OCI-LY7 (cell line): ENCODE measurements at regions not wholly inside any gene's neighbourhood (a gene's known extent, or its start where the extent isn't known, plus 50 kb on each side); places are given as distances from the start of the nearest gene placed in this dataset.

Experiments used
- BruUV-seq: library from RNA; stranded (reverse); fragments of 400-500 nt; replicated peaks from 2 replicates; lab custom pipeline; 2021; lab: Mats Ljungman, UMichigan
- CTCF ChIA-PET: fragments of 300-600 bp; sonication (Branson Sonifier 250); formaldehyde crosslinking; loops from one replicate; lab custom pipeline; 2022; ENCODE audit warnings: antibody characterized with exemption; ENCODE audit not compliant: unreplicated experiment; lab: Charles Lee
- POLR2A ChIA-PET: fragments of 300-600 bp; sonication (Branson Sonifier 250); formaldehyde crosslinking; loops from one replicate; lab custom pipeline; 2022; ENCODE audit warnings: antibody characterized with exemption; lab: Charles Lee
- DNase-seq: peaks from one replicate; pipeline ENCODE4 v3.0.0-alpha.2; 2015; ENCODE audit warnings: low spot score
- H2AFZ ChIP-seq: fragments of 200-600 bp; sonication (generic), shearing (Covaris generic); 2 replicates; pipeline ENCODE4 v1.6.1; 2014; ENCODE audit warnings: mild to moderate bottlenecking, antibody characterized with exemption, low read length, moderate library complexity
- H3K27ac ChIP-seq: fragments of 200-600 bp; sonication (generic); 2 replicates; pipeline ENCODE4 v1.5.1; 2014; ENCODE audit warnings: mixed run types, low read depth, mild to moderate bottlenecking, moderate library complexity, low read length, inconsistent platforms; ENCODE audit not compliant: poor library complexity, severe bottlenecking
- H3K36me3 ChIP-seq: fragments of 200-600 bp; sonication (generic); 2 replicates; pipeline ENCODE4 v1.6.1; 2014; ENCODE audit warnings: mild to moderate bottlenecking, antibody characterized with exemption, low read length, moderate library complexity, mixed read lengths; ENCODE audit not compliant: insufficient read depth
- H3K4me1 ChIP-seq: fragments of 200-600 bp; sonication (generic); 2 replicates; pipeline ENCODE4 v1.5.1; 2014; ENCODE audit warnings: mild to moderate bottlenecking, low read length; ENCODE audit not compliant: insufficient read depth, poor library complexity, severe bottlenecking
- H3K4me2 ChIP-seq: fragments of 200-600 bp; sonication (generic); 2 replicates; pipeline ENCODE4 v1.6.1; 2014; ENCODE audit warnings: mild to moderate bottlenecking, low read length
- H3K4me3 ChIP-seq: fragments of 200-600 bp; sonication (generic); 2 replicates; pipeline ENCODE4 v1.5.1; 2014; ENCODE audit warnings: mild to moderate bottlenecking, low read depth, low read length; ENCODE audit not compliant: poor library complexity, severe bottlenecking
- H3K79me2 ChIP-seq: fragments of 200-600 bp; sonication (generic); 2 replicates; pipeline ENCODE4 v1.6.1; 2016; ENCODE audit warnings: low read depth, mild to moderate bottlenecking, low read length, moderate library complexity, mixed read lengths; ENCODE audit not compliant: insufficient read depth
- H3K9me2 ChIP-seq: fragments of 200-600 bp; sonication (generic); 2 replicates; pipeline ENCODE4 v1.6.1; 2016; ENCODE audit warnings: mild to moderate bottlenecking, low read length, mixed read lengths; ENCODE audit not compliant: insufficient read depth
- H3K9me3 ChIP-seq: fragments of 200-600 bp; sonication (generic); 2 replicates; pipeline ENCODE4 v1.6.1; 2014; ENCODE audit warnings: mild to moderate bottlenecking, mixed run types, low read length, mixed read lengths
- H4K20me1 ChIP-seq: fragments of 200-600 bp; sonication (generic); 2 replicates; pipeline ENCODE4 v1.6.1; 2014; ENCODE audit warnings: mild to moderate bottlenecking, antibody characterized with exemption, low read length, moderate library complexity, mixed read lengths; ENCODE audit not compliant: insufficient read depth
- EZH2phosphoT487 ChIP-seq: fragments of 200-600 bp; sonication (generic); IDR thresholded peaks from 2 replicates; pipeline ENCODE4 v1.6.1; 2018; ENCODE audit warnings: low read depth, borderline replicate concordance, mild to moderate bottlenecking, mixed run types, antibody characterized with exemption, low read length, moderate library complexity, mixed read lengths
- intact Hi-C: fragments of 100-400 bp; cut with micrococcal nuclease; formaldehyde crosslinking; loops from one replicate; pipeline ENCODE4 v1.10.0; 2022; ENCODE audit not compliant: unreplicated experiment
- TF ChIP-seq, protein P1 (sequence below): fragments of 200-600 bp; sonication (generic); conservative IDR thresholded peaks from 2 replicates; pipeline ENCODE4 v1.5.1; 2014; ENCODE audit warnings: mild to moderate bottlenecking, antibody characterized with exemption, low read length, moderate library complexity, mixed read lengths

DNA sequence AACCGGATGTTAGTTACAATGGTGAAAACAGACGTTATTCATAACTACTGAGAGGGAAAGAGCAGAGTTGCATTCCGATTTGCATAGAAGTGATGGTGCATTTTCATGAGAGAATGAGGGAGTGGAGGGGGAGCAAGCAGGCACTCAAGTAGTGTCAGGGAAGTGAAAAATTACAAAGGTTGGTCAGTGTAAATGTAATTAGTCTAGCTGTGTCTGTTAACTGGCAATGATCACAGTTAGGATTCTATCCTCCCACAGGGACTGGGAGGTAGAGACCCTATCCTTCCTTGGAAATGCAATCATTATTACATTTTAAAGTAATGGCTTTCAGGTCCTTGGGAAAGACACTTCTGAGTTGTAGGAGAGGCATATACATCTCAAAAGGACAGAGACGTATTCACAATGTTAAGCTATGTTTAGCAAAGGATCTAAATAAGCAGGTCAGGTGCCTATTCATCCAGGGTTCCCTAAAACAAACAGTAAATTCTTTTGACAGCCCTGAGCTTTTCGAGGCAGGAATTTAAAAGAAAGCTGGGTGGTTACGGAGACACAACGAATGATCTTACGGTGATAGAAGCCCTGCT, 1671.8 kb upstream of the DDX18 start:
- no peak for DNase-seq
- no peak overlapping the region for H2AFZ ChIP-seq
- H3K4me2 ChIP-seq, result no peak overlapping the region
- H3K9me2 ChIP-seq, result no peaks in the 10 kb centered on the region
- H3K9me3 ChIP-seq, result no peaks in the 10 kb centered on the region
- no peaks in the 10 kb centered on the region for H3K36me3 ChIP-seq
- no TSS peak for BruUV-seq
- H4K20me1 ChIP-seq, result no peaks in the 10 kb centered on the region
- CTCF ChIA-PET, result no interaction called here
- no peak overlapping the region for H3K4me3 ChIP-seq
- no peaks in the 10 kb centered on the region for H3K79me2 ChIP-seq
- TF ChIP-seq EZH2phosphoT487, result no peak
- TF ChIP-seq, protein P1, sequence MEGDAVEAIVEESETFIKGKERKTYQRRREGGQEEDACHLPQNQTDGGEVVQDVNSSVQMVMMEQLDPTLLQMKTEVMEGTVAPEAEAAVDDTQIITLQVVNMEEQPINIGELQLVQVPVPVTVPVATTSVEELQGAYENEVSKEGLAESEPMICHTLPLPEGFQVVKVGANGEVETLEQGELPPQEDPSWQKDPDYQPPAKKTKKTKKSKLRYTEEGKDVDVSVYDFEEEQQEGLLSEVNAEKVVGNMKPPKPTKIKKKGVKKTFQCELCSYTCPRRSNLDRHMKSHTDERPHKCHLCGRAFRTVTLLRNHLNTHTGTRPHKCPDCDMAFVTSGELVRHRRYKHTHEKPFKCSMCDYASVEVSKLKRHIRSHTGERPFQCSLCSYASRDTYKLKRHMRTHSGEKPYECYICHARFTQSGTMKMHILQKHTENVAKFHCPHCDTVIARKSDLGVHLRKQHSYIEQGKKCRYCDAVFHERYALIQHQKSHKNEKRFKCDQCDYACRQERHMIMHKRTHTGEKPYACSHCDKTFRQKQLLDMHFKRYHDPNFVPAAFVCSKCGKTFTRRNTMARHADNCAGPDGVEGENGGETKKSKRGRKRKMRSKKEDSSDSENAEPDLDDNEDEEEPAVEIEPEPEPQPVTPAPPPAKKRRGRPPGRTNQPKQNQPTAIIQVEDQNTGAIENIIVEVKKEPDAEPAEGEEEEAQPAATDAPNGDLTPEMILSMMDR, result no peak
- no peak overlapping the region for H3K27ac ChIP-seq
- POLR2A ChIA-PET, result interaction anchor here (0.7 kb wide), 2 partner anchors 24 to 133 kb away, joined by 3 read pairs; no protein-coding TSS in a partner anchor
- intact Hi-C loops, result no loop called here
- H3K4me1 ChIP-seq, result no peaks in the 10 kb centered on the region

DNA sequence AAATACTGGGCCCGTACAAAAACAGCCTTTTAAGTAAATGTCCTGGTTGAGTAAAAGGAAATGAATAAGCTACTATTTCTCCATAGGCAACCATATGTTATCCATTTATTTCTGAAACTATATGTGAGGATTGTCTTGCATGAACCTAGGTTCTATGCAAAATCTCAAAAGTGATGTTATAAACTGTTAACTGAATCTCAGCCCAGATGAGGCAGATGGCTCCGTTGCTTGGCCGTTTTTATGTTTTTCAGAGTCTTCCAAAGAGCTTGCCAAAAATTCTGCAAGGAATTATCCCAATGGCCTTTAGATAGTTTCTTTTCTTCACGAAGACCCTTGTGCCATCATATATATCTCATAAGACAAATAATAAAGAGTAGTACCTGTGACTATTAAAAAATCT, 1669.5 kb upstream of the DDX18 start:
- Histone ChIP-seq H3K9me2 (no peaks in the 10 kb centered on the region), H3K4me2 (no peak overlapping the region), H3K36me3 (no peaks in the 10 kb centered on the region), H3K9me3 (no peaks in the 10 kb centered on the region), H3K4me3 (no peak overlapping the region), H2AFZ (no peak overlapping the region), H3K27ac (no peak overlapping the region), H3K4me1 (no peaks in the 10 kb centered on the region), H3K79me2 (no peaks in the 10 kb centered on the region), H4K20me1 (no peaks in the 10 kb centered on the region)
- TF ChIP-seq EZH2phosphoT487, result no peak
- TF ChIP-seq, protein P1, result no peak
- BruUV-seq, result no TSS peak
- ChIA-PET POLR2A (no interaction called here), CTCF (no interaction called here)
- intact Hi-C loops, result no loop called here
- no peak for DNase-seq

DNA sequence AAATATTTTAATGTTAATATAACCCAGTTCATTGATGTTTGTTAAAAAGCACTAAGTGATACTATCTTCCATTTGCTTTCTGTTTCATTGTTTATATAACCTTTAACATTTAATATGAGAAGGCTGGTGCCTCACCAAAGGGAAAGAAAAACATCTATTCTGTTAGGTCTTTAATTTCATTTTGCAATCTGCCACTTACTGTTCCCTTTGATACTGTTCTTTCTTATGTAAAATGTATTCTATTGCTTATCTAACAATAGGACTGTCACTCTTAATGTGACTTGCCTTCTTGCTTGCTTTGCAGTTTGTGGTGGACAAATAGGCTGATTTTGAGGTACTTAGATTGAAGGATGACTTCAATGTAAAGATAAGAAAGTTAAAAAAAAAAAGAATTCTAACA, 1666.1 kb upstream of the DDX18 start:
- DNase-seq, result no peak
- Histone ChIP-seq H3K4me3 (no peak overlapping the region), H2AFZ (no peak overlapping the region), H3K79me2 (no peaks in the 10 kb centered on the region), H3K4me2 (no peak overlapping the region), H3K36me3 (no peaks in the 10 kb centered on the region), H4K20me1 (no peaks in the 10 kb centered on the region), H3K9me3 (peaks cover 8% of the 10 kb centered on the region; the same call in 1 of the 2 replicates), H3K27ac (no peak overlapping the region), H3K4me1 (no peaks in the 10 kb centered on the region), H3K9me2 (no peaks in the 10 kb centered on the region)
- ChIA-PET POLR2A (no interaction called here), CTCF (no interaction called here)
- intact Hi-C loops, result no loop called here
- no peak for TF ChIP-seq EZH2phosphoT487
- TF ChIP-seq, protein P1, result no peak
- no TSS peak for BruUV-seq
